ENCODE measurements at regions not wholly inside any gene's neighbourhood (a gene's known extent, or its start where the extent isn't known, plus 50 kb on each side); places are given as distances from the start of the nearest gene placed in this dataset.

DNA sequence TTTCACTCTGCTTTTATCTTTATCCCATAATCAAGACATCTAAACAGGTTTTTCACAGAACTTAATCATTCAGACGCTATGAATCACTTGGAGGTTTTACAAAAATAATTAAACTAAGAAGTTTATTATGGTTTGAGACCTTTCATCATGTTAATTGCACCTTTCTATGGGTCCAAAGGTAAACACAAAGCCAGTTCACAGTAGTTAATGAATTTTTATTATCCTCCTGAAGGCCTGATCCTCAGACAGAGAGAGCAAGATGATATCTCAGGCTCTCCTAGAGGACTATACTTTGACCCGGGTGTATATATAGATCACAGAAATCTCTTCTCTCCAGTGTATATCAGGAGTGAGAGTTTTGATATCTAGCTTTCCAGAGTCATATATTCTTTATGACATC lies 1044.3 kb upstream of the RAG2 start:
- Histone ChIP-seq H4K20me1 (ENCODE audit: insufficient read depth) (no peaks in the 10 kb centered on the region), H3K9me3 (ENCODE audit: low read length) (no peaks in the 10 kb centered on the region), H2AFZ (ENCODE audit: low read depth, low read length) (no peak overlapping the region), H3K27ac (ENCODE audit: low read length) (no peak overlapping the region), H3F3A (ENCODE audit: insufficient read depth, low read length, poor library complexity, severe bottlenecking) (no peaks in the 10 kb centered on the region), H3K9ac (ENCODE audit: low read length) (no peak overlapping the region), H3K9me2 (ENCODE audit: insufficient read depth, low read length) (no peaks in the 10 kb centered on the region), H3K27me3 (ENCODE audit: insufficient read depth, low read depth, low read length) (no peaks in the 10 kb centered on the region), H3K4me2 (ENCODE audit: low read length) (no peak overlapping the region), H3K79me2 (replicated peaks; ENCODE audit: insufficient read depth, low read length) (no peaks in the 10 kb centered on the region), H3K36me3 (ENCODE audit: insufficient read depth, low read length) (no peaks in the 10 kb centered on the region), H3K4me3 (ENCODE audit: low read length) (no peak overlapping the region)
- TF ChIP-seq SMC3 (conservative IDR thresholded peaks at IDR 0.05; ENCODE audit: poor library complexity) (no peak), MXI1 (conservative IDR thresholded peaks at IDR 0.05; ENCODE audit: poor library complexity, severe bottlenecking) (no peak), TAF1 (IDR thresholded peaks at IDR 0.05; ENCODE audit: low read depth) (no peak), POLR2AphosphoS5 (IDR thresholded peaks at IDR 0.05) (no peak)
- TF ChIP-seq, protein P1, sequence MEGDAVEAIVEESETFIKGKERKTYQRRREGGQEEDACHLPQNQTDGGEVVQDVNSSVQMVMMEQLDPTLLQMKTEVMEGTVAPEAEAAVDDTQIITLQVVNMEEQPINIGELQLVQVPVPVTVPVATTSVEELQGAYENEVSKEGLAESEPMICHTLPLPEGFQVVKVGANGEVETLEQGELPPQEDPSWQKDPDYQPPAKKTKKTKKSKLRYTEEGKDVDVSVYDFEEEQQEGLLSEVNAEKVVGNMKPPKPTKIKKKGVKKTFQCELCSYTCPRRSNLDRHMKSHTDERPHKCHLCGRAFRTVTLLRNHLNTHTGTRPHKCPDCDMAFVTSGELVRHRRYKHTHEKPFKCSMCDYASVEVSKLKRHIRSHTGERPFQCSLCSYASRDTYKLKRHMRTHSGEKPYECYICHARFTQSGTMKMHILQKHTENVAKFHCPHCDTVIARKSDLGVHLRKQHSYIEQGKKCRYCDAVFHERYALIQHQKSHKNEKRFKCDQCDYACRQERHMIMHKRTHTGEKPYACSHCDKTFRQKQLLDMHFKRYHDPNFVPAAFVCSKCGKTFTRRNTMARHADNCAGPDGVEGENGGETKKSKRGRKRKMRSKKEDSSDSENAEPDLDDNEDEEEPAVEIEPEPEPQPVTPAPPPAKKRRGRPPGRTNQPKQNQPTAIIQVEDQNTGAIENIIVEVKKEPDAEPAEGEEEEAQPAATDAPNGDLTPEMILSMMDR (IDR thresholded peaks at IDR 0.05; ENCODE audit: poor library complexity, severe bottlenecking) = no peak
- TF ChIP-seq, protein P2, sequence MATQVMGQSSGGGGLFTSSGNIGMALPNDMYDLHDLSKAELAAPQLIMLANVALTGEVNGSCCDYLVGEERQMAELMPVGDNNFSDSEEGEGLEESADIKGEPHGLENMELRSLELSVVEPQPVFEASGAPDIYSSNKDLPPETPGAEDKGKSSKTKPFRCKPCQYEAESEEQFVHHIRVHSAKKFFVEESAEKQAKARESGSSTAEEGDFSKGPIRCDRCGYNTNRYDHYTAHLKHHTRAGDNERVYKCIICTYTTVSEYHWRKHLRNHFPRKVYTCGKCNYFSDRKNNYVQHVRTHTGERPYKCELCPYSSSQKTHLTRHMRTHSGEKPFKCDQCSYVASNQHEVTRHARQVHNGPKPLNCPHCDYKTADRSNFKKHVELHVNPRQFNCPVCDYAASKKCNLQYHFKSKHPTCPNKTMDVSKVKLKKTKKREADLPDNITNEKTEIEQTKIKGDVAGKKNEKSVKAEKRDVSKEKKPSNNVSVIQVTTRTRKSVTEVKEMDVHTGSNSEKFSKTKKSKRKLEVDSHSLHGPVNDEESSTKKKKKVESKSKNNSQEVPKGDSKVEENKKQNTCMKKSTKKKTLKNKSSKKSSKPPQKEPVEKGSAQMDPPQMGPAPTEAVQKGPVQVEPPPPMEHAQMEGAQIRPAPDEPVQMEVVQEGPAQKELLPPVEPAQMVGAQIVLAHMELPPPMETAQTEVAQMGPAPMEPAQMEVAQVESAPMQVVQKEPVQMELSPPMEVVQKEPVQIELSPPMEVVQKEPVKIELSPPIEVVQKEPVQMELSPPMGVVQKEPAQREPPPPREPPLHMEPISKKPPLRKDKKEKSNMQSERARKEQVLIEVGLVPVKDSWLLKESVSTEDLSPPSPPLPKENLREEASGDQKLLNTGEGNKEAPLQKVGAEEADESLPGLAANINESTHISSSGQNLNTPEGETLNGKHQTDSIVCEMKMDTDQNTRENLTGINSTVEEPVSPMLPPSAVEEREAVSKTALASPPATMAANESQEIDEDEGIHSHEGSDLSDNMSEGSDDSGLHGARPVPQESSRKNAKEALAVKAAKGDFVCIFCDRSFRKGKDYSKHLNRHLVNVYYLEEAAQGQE (IDR thresholded peaks at IDR 0.05; ENCODE audit: borderline replicate concordance) = no peak

DNA sequence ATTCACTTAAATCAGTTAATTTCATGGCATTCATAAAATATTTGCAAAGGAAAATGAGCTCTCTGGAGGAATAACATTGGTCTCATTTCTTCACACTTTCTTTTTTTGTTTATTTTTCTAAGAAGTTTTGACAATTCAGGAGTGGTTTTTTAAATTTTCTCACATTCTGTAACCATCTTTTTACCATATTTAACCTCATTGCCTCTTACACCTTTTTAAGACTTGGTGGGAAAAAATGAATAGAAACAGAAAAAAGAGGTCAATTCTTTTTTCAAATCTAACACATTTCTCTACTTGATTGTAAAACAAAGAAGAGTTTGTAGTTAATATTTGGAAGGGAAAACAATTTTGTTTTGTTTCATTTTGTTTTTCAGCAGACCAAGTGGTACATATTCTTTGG lies 1034.7 kb upstream of the RAG2 start:
- no peaks in the 10 kb centered on the region for H3K79me2 ChIP-seq (replicated peaks; ENCODE audit: insufficient read depth, low read length)
- TF ChIP-seq SMC3 (conservative IDR thresholded peaks at IDR 0.05; ENCODE audit: poor library complexity) = no peak
- TF ChIP-seq, protein P2 (IDR thresholded peaks at IDR 0.05; ENCODE audit: borderline replicate concordance) = no peak
- TF ChIP-seq TAF1 (IDR thresholded peaks at IDR 0.05; ENCODE audit: low read depth) = no peak
- TF ChIP-seq RAD21 (conservative IDR thresholded peaks at IDR 0.05) = no peak
- no peak for TF ChIP-seq POLR2AphosphoS5 (IDR thresholded peaks at IDR 0.05)
- TF ChIP-seq EZH2 (IDR thresholded peaks at IDR 0.05; ENCODE audit: borderline replicate concordance, insufficient read depth, low read length, poor library complexity, severe bottlenecking) = no peak
- TF ChIP-seq MXI1 (conservative IDR thresholded peaks at IDR 0.05; ENCODE audit: poor library complexity, severe bottlenecking) = no peak
- TF ChIP-seq, protein P1 (IDR thresholded peaks at IDR 0.05; ENCODE audit: poor library complexity, severe bottlenecking) = no peak
- TF ChIP-seq EP300 (conservative IDR thresholded peaks at IDR 0.05; ENCODE audit: poor library complexity, severe bottlenecking) = no peak
- no peaks in the 10 kb centered on the region for H3K9me3 ChIP-seq (ENCODE audit: low read length)
- no peaks in the 10 kb centered on the region for H3K27me3 ChIP-seq (ENCODE audit: insufficient read depth, low read depth, low read length)
- no peaks in the 10 kb centered on the region for H3K9me2 ChIP-seq (ENCODE audit: insufficient read depth, low read length)
- no peak overlapping the region for H3K27ac ChIP-seq (ENCODE audit: low read length)
- no peaks in the 10 kb centered on the region for H3K36me3 ChIP-seq (ENCODE audit: insufficient read depth, low read length)
- no peaks in the 10 kb centered on the region for H4K20me1 ChIP-seq (ENCODE audit: insufficient read depth)
- no peak overlapping the region for H3K4me2 ChIP-seq (ENCODE audit: low read length)
- no peak overlapping the region for H2AFZ ChIP-seq (ENCODE audit: low read depth, low read length)
- no peak overlapping the region for H3K4me3 ChIP-seq (ENCODE audit: low read length)
- H3K9ac ChIP-seq (ENCODE audit: low read length) = no peak overlapping the region
- no peaks in the 10 kb centered on the region for H3F3A ChIP-seq (ENCODE audit: insufficient read depth, low read length, poor library complexity, severe bottlenecking)
